Skeletal muscle satellite cell (primary cell): ENCODE measurements at regions not wholly inside any gene's neighbourhood (a gene's known extent, or its start where the extent isn't known, plus 50 kb on each side); places are given as distances from the start of the nearest gene placed in this dataset.

Experiments
- H3K27me3 ChIP-seq: 2 replicates; pipeline ENCODE4 v1.7.0; 2013; ENCODE audit warnings: low read length; ENCODE audit not compliant: control insufficient read depth, insufficient read depth
- H3K36me3 ChIP-seq: 2 replicates; pipeline ENCODE4 v1.7.0; 2013; ENCODE audit warnings: mild to moderate bottlenecking, control low read depth, low read length; ENCODE audit not compliant: insufficient read depth
- H3K4me1 ChIP-seq: 2 replicates; pipeline ENCODE4 v1.7.0; 2013; ENCODE audit warnings: low read length; ENCODE audit not compliant: control insufficient read depth, insufficient read depth
- H3K4me2 ChIP-seq: 2 replicates; pipeline ENCODE4 v1.7.0; 2013; ENCODE audit warnings: mild to moderate bottlenecking, low read length
- H3K4me3 ChIP-seq: 2 replicates; pipeline ENCODE4 v1.7.0; 2013; ENCODE audit warnings: low read length
- H3K9ac ChIP-seq: 2 replicates; pipeline ENCODE4 v1.7.0; 2013; ENCODE audit warnings: mild to moderate bottlenecking, low read depth, low read length, moderate library complexity
- H3K9me3 ChIP-seq: replicated peaks from 2 replicates; pipeline ENCODE4 v1.7.0; 2013; ENCODE audit warnings: mild to moderate bottlenecking, control low read depth, low read length

- no peak overlapping the region for H3K9ac ChIP-seq
- peaks cover 18% of the 10 kb centered on the region for H3K9me3 ChIP-seq
- no peaks in the 10 kb centered on the region for H3K4me1 ChIP-seq
- no peak overlapping the region for H3K4me2 ChIP-seq
- no peak overlapping the region for H3K4me3 ChIP-seq
- H3K27me3 ChIP-seq = no peaks in the 10 kb centered on the region
- no peaks in the 10 kb centered on the region for H3K36me3 ChIP-seq
Observed at GRCh38 chr13:107548338-107548737, 667.0 kb downstream of the LIG4 start.

GRCh38 chr13:107545946-107546502, 669.3 kb downstream of the LIG4 start:
- Histone ChIP-seq H3K9me3 (peaks cover 18% of the 10 kb centered on the region), H3K9ac (no peak overlapping the region), H3K4me1 (no peaks in the 10 kb centered on the region), H3K4me3 (no peak overlapping the region), H3K4me2 (no peak overlapping the region), H3K36me3 (no peaks in the 10 kb centered on the region), H3K27me3 (no peaks in the 10 kb centered on the region)

GRCh38 chr13:107534548-107534947, 680.8 kb downstream of the LIG4 start:
- Histone ChIP-seq H3K4me3 (no peak overlapping the region), H3K4me1 (no peaks in the 10 kb centered on the region), H3K9me3 (peaks cover 4% of the 10 kb centered on the region), H3K9ac (no peak overlapping the region), H3K27me3 (no peaks in the 10 kb centered on the region), H3K36me3 (no peaks in the 10 kb centered on the region), H3K4me2 (no peak overlapping the region)

GRCh38 chr13:107531816-107532215, 683.5 kb downstream of the LIG4 start:
- H3K4me2 ChIP-seq = no peak overlapping the region
- H3K9ac ChIP-seq = no peak overlapping the region
- H3K4me3 ChIP-seq = no peak overlapping the region
- H3K9me3 ChIP-seq = no peaks in the 10 kb centered on the region
- no peaks in the 10 kb centered on the region for H3K4me1 ChIP-seq
- no peaks in the 10 kb centered on the region for H3K36me3 ChIP-seq
- no peaks in the 10 kb centered on the region for H3K27me3 ChIP-seq

GRCh38 chr13:107531180-107531579, 684.2 kb downstream of the LIG4 start:
- no peak overlapping the region for H3K4me2 ChIP-seq
- H3K36me3 ChIP-seq = no peaks in the 10 kb centered on the region
- H3K4me3 ChIP-seq = no peak overlapping the region

GRCh38 chr13:107529035-107529434, 686.3 kb downstream of the LIG4 start:
- Histone ChIP-seq H3K4me2 (no peak overlapping the region), H3K27me3 (no peaks in the 10 kb centered on the region), H3K9ac (no peak overlapping the region), H3K36me3 (no peaks in the 10 kb centered on the region), H3K9me3 (no peaks in the 10 kb centered on the region), H3K4me1 (no peaks in the 10 kb centered on the region), H3K4me3 (no peak overlapping the region)

More at GRCh38 chr13:107531180-107531579, 684.2 kb downstream of the LIG4 start:
- H3K9ac ChIP-seq = no peak overlapping the region
- H3K4me1 ChIP-seq = no peaks in the 10 kb centered on the region
- no peaks in the 10 kb centered on the region for H3K27me3 ChIP-seq
- no peaks in the 10 kb centered on the region for H3K9me3 ChIP-seq

- Histone ChIP-seq H3K4me3 (no peak overlapping the region), H3K9me3 (peaks cover 19% of the 10 kb centered on the region), H3K27me3 (no peaks in the 10 kb centered on the region), H3K4me1 (no peaks in the 10 kb centered on the region), H3K9ac (no peak overlapping the region), H3K36me3 (no peaks in the 10 kb centered on the region), H3K4me2 (no peak overlapping the region)
Observed at GRCh38 chr13:107518780-107519179, 696.6 kb downstream of the LIG4 start.

GRCh38 chr13:107518292-107518691, 697.0 kb downstream of the LIG4 start:
- H3K4me2 ChIP-seq = no peak overlapping the region
- no peak overlapping the region for H3K9ac ChIP-seq

GRCh38 chr13:107516517-107516916, 698.8 kb downstream of the LIG4 start:
- H3K27me3 ChIP-seq = no peaks in the 10 kb centered on the region
- H3K4me2 ChIP-seq = no peak overlapping the region
- H3K4me1 ChIP-seq = no peaks in the 10 kb centered on the region
- H3K36me3 ChIP-seq = no peaks in the 10 kb centered on the region
- no peak overlapping the region for H3K9ac ChIP-seq
- H3K9me3 ChIP-seq = peaks cover 21% of the 10 kb centered on the region
- no peak overlapping the region for H3K4me3 ChIP-seq

More at GRCh38 chr13:107518292-107518691, 697.0 kb downstream of the LIG4 start:
- H3K4me3 ChIP-seq = no peak overlapping the region
- H3K9me3 ChIP-seq = peaks cover 21% of the 10 kb centered on the region
- no peaks in the 10 kb centered on the region for H3K27me3 ChIP-seq
- no peaks in the 10 kb centered on the region for H3K4me1 ChIP-seq
- no peaks in the 10 kb centered on the region for H3K36me3 ChIP-seq

- peaks cover 21% of the 10 kb centered on the region for H3K9me3 ChIP-seq
Observed at GRCh38 chr13:107512551-107512950, 702.8 kb downstream of the LIG4 start.

GRCh38 chr13:107497661-107498060, 717.7 kb downstream of the LIG4 start:
- Histone ChIP-seq H3K27me3 (no peaks in the 10 kb centered on the region), H3K9ac (no peak overlapping the region), H3K4me2 (no peak overlapping the region), H3K9me3 (peaks cover 2% of the 10 kb centered on the region), H3K36me3 (no peaks in the 10 kb centered on the region), H3K4me3 (no peak overlapping the region), H3K4me1 (no peaks in the 10 kb centered on the region)

More at GRCh38 chr13:107512551-107512950, 702.8 kb downstream of the LIG4 start:
- H3K4me1 ChIP-seq = no peaks in the 10 kb centered on the region
- no peak overlapping the region for H3K4me2 ChIP-seq
- no peak overlapping the region for H3K9ac ChIP-seq
- no peaks in the 10 kb centered on the region for H3K27me3 ChIP-seq
- H3K4me3 ChIP-seq = no peak overlapping the region
- H3K36me3 ChIP-seq = no peaks in the 10 kb centered on the region

GRCh38 chr13:107493266-107493665, 722.1 kb downstream of the LIG4 start:
- H3K4me2 ChIP-seq = no peak overlapping the region
- H3K9ac ChIP-seq = no peak overlapping the region
- H3K9me3 ChIP-seq = peaks cover 6% of the 10 kb centered on the region
- no peaks in the 10 kb centered on the region for H3K36me3 ChIP-seq
- no peaks in the 10 kb centered on the region for H3K27me3 ChIP-seq
- no peaks in the 10 kb centered on the region for H3K4me1 ChIP-seq
- no peak overlapping the region for H3K4me3 ChIP-seq
